ACHN (cell line): ENCODE measurements at regions not wholly inside any gene's neighbourhood (a gene's known extent, or its start where the extent isn't known, plus 50 kb on each side); places are given as distances from the start of the nearest gene placed in this dataset.

Experiments
- DNase-seq: peaks from one replicate; pipeline ENCODE4 v3.0.0-alpha.2; 2015
- in situ Hi-C: cut with HindIII; loops from 2 replicates; pipeline ENCODE4 v1.10.0; 2017; ENCODE audit warnings: low sequenced_read_pairs, low pct_ligation_motif_present, low pct_unique_long_range_greater_than_20kb

DNA sequence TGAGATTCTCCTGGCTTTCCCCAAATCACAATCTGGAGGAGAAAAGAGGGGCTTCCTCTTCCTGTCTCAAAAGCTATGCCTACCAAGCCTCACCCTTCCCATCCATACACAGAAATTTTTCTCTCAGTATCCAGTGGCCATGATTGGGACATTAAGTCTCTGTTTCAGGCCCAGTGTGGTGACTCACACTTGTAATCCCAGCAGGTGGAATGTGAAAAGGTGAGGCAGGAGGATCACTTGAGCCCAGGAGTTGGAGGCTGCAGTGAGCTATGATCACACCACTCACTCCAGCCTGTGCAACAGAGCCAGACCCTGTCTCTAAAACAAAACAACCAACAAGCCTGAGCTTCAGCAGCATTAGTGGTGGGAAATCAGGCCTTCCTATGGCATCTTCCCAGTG, 210.0 kb downstream of the OGFRL1 start:
- in situ Hi-C loops = no loop called here
- DNase-seq = no peak

DNA sequence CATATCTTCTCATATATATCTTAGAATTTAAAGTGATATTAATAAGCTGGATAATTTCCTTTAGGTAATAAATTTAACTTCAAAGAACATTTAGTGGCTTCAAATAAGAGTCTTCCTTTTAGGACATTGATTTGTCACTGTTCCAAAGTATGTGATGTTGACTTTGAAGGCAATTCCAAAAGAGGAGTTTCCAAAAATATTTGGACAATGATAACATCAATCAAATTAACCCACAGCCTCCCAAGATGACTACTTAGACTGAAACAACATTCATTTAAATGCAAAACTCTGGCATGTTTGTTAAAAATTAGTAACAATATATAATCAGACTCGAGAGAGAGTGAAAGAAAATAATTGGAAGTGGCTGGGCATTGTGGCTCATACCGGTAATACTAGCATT, 211.1 kb downstream of the OGFRL1 start:
- in situ Hi-C loops = no loop called here
- no peak for DNase-seq

DNA sequence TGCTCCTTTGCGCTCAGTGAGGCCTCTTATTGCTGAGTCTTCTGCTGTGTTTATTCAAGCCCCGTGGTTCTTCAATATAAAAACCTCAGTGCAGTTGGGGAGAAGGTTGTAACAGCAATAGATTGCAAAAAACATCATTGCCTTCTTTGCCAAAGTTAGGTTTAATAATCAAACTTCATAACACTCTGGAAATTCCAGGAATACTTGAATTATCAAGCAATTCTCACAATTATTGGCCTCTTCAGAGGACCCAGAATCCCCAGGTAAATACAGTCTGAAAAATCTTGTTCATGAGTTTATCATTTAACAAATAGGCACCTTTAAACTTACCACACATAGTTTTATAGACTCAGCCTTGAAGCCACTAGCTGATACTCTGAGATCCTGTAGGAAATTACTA, 213.6 kb downstream of the OGFRL1 start:
- in situ Hi-C loops = no loop called here
- DNase-seq = peak; percentile 59

DNA sequence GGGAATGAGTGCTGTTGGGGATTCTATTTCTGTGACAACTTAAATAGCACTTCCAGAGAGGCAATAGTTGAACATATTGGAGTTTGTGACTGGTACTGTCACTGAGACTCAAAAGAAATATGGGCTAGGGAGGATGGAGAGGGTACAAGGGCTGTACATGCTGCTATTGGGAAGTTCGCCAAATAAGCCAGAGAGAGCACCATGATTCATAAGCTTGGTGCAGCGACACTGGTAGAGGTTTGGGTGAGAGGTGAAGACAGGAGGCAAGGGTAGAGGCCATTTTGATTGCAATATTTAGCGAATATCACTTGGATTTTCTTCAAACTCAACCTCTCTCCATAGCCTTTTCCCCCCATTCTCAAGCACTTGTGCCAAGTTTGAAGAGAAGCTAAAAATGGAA, 214.3 kb downstream of the OGFRL1 start:
- peak; percentile 72 for DNase-seq
- in situ Hi-C loops = no loop called here

DNA sequence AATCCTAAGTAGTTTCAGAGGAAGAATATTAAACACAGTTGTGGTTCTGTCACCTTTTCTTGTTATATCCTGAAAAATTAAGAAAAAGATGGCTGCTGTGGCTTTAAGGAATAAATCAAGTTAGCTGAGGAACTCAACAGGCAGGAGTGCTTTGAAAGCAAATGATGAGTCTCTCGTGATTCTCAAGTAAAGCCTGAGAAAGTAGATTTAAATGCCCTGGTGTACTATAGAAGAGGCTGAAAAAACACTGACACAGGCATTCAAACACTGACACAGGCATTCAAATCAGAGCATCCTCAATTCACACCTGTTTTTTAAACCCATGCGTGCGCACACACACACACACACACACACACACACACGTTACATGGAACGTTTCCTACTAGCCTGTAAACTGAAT, 218.6 kb downstream of the OGFRL1 start:
- in situ Hi-C loops = no loop called here
- DNase-seq = no peak

DNA sequence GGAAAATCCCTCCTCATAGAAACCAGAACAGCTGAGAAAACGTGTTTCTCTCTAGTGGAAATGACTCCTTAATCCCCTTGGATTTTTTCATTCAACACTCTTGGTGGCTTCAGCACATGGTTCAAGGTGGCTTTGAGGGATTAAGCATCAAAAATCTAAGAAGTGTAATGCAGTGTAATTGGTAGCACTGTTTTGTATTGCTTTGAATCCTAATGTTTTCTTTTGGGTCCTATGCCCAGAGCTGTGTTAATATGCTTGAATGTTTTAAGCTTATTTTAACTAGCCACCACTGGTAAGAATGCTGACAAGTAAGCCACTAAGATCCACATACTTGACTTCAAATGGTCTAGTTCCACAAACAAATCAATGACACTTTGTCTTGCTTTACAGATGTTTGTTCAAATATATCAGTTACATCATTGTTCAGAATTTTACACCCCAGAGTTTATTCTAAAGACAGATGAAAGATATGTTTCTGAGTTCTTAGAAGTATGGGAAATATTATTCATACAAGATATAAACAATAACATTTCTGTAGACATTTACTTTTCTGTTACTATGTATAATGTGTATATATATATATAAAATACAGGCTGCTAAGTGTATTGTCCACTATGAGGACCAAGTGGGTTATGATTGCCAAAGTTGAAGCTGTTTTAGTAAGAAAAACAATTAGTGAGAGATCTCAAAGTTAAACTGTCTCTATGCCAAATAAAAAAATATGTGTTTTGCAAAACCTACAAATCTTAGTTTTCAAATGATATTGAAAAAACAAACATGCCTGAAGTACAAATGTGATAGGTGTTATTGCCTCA, 220.8 kb downstream of the OGFRL1 start:
- DNase-seq = no peak
- in situ Hi-C loops = no loop called here

DNA sequence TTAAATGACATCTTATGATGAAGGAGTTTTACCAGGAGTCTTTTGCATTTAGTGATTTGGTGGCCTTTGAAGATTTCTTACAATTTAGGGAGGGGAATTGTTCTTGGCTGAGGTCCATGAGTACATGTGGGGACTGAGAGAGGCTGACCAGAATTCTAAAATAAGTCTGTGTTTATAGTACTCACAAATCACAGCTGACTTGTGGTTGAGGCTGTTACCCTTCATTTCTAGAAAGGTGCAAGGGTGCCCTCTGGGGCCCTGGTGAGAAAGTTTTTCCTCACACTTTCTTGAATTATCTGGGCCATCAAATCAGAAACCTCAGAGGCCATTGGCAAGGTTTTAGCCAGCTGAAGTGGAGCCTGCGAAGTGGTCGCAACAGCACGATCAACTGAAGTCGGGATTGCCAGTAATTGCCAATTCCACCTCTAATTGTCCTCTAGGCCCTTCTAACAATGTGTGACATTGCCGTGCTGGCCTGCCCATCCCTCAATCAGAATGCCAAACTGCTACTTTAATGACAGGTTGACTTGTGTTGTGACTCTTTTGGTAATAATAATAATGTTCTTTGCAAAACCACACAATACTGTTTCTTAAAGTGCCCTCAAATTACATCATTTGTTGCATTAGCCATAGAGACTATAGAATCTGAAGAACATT, 221.6 kb downstream of the OGFRL1 start:
- in situ Hi-C loops = no loop called here

DNA sequence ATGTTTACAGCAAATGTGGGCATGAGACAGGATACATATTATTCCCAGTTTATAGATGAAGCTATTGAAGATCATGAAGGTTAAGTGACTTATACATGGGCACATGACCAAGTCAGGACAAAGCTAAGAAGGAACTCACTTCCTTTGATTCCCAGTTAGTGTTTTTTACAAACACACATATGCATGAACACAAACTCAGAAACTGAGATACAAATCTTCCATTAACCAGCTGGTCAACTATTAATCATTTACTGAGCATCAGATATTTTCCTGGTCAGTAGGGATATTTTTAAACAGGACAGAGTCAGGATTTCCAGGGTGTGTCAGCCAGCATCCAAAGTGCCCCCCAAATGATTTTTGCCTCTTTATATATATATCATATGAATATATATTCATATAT, 222.2 kb downstream of the OGFRL1 start:
- in situ Hi-C loops = no loop called here
- peak; percentile 12 for DNase-seq

More for the DNA sequence above, 221.6 kb downstream of the OGFRL1 start:
- peak; percentile 74 for DNase-seq

DNA sequence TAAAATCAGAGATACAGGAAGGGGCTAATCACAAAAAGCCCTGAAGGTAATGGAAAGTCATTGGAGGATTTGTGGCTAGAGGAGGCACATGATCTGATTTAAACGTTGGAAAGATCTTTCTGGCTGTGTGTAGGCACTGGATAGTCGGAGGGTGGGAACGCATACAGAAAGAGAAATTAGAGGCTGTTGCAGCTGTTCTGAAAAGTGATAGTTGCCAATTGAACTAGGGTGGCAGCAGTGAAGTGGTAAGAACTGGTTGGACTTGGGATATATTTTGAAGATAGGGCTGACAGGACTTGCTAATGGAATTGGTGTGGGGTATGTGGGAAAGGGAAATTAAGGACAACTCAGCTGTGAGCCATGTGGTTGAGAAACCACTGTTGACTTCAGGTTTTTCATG, 223.6 kb downstream of the OGFRL1 start:
- in situ Hi-C loops = no loop called here
- no peak for DNase-seq

DNA sequence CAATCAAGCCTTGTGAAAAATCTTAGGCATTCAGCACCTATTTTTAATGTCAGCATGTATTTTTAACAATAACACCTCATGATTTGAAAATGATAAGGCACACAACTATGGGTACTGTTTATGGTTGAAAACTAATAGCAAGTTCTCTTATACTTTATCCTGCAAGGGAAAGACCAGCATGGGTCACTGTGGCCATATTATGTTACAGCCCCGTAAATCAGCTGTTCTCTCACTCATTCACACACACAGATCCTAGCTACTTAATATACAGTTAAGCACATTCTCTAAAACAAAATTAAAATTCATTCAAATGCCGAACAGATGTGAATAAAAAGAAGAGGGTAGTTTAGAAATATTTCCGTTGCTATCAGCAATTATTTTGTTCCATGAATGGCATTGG, 224.4 kb downstream of the OGFRL1 start:
- in situ Hi-C loops = no loop called here
- no peak for DNase-seq

DNA sequence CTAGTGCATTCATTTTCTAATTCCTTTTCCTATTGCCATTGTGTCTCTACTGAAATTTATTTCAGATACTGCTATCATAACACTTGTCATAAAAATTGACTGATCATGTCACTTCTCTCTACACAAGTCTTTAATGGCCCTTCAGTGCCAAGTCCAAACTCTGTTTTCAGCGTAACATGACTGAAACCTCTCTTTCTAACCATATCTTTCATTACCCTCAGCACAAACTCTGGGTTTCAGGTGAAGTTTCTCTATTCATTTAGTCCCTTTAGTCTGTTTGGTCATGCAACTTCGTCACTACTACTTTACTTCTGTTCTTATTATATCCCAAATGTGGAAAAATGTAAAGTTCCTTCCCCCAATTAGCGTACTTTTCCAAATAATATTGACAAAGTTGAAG, 234.9 kb downstream of the OGFRL1 start:
- no peak for DNase-seq
- in situ Hi-C loops = no loop called here

DNA sequence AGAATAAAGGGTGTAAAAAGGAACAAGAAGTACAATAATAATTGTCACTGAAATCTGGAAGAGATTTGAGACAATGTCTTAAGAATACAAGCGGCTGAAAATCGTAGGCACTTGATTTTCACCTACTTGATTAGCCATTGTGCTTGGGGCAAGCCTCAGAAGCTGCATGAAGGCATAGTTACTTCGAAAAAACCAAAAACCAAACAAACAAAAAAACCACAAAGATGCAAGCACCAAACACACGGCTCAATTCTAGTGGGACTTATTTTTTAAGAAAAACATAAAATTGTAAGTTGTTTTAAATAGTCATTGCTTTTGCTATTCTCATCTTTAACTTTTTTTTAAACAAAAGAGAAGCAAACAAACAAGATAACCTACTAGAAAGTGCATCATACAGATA, 235.6 kb downstream of the OGFRL1 start:
- in situ Hi-C loops = no loop called here
- DNase-seq = no peak

DNA sequence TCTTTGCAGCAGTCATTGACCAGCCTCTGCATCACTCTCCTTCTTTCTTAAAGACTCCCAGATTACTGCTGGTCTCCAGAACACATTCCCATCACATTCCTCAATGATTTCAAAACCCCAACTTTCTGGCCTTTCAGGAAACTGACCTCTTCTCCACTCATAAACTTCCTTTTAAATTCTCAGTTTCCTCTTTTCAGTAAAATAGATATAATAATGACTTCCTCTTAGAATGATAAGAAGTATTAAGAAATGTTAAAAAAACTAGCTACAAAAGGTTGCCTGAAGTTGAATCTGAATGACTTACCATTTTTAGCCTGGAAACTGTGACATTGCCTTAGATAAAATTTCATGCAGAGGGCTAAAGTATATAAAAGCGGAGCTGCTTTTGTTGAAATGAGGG, 239.3 kb downstream of the OGFRL1 start:
- no peak for DNase-seq
- in situ Hi-C loops = no loop called here

DNA sequence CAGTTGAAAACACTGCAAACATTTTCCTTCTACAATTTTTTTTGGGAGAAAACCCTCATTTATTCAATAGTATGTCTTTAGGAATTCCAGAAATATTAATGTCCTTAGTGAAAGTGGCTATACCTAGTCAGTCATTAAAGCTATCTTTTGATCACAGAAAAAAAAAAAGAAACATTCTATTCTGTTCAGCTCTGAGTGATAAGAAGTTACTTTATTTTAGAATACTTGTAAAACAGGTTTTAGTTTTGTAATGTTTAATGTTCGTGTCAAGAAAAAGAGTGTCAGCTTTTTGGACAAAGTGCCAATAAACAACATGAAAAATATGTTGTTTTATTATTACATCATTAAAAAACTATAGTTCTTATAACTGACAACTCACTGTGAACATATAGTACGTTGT, 240.4 kb downstream of the OGFRL1 start:
- in situ Hi-C loops = no loop called here
- DNase-seq = no peak

DNA sequence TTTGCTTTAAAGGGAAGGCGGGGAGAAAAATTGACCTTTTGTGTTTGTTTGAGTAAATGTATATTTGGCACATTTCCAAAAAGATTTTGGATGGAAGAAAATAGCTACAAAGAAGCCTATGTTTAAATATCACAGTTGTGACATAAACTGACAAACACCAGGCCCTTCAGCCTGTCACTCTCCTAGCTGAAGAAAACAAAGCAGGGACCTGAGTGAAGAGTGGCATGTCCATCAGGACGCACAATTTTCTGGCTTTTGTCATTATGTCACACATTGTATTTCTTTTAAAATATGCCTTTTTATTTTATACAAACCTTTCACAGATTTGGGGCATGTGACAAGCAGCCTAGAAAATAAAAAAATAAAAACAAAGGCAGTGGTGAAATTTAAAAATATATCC, 241.2 kb downstream of the OGFRL1 start:
- in situ Hi-C loops = no loop called here
- DNase-seq = no peak

DNA sequence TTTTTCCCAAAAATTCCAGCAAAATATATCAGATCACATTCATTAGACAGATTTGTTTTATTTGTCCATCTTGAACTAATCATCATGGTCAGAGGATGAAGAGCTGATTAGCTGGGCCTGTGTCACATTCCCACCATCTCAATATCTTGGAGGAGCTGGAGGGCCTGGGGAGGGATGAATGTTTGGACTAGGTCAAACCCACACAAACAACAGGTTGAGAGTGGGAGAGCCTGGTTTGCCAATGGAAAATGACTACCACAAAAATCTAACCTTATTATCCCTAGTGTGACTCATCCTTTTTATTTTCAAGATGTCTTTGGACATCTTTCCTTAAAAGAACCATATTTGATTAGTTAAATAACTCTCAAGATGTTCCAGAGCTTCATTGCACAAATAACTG, 242.4 kb downstream of the OGFRL1 start:
- no peak for DNase-seq
- in situ Hi-C loops = no loop called here

DNA sequence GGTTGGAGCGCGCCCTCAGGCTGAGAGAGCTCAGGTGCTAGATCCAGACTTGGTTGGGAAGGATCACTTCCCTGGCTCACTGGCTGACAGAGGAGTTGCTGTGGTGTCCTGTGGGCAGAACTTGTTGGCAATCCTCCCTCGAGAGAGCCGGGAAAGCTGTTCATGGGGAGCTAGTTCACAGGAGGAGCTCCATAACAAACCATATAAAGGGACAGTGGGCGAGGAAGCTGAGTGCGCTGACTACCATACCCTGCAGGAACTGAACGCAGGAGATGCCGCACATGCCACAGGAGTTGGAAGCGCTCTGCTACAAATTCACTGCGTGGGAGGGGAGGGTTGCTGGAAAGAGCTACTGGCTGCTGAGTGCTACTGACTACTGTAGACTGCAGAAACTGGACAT, 243.2 kb downstream of the OGFRL1 start:
- DNase-seq = no peak
- in situ Hi-C loops = no loop called here

DNA sequence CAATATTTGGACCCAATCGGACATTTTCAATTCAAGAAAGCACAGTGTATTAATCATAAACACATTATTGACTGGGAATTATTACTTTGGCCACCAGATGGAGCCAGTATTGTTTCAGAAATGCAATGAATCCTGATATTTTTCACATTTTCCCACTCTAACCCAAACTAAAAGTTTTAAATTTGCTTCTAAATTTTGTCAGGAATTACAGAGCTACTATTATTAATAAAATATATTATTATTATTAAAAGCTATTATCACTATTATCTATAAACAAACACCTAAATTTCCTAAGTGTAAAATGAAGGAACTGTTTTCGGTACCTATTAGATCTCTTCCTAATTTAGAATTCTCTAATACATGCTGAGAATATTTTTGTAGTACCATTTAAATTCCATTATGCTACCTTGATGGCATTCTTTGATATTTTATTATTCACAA, 245.3 kb downstream of the OGFRL1 start:
- DNase-seq = peak; percentile 39
- in situ Hi-C loops = no loop called here

DNA sequence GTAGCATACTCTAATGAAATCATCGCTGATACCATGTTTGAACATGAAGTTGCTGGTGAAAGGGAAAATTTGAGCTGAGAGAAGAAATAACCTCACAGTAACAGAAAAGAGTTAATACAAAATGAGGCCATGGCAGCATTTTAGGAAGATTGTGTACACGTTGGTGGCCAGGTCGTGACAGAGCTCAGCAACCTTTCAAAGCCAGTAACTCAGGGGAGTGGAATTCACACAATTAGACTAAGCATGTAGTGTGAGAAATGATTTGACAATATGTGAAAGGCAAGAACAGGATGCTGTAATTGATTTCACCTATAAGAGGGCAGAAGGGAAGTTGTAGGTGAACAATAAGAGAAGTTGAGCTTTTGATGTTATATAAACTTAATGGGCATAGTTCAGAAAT, 246.3 kb downstream of the OGFRL1 start:
- in situ Hi-C loops = no loop called here
- DNase-seq = no peak

DNA sequence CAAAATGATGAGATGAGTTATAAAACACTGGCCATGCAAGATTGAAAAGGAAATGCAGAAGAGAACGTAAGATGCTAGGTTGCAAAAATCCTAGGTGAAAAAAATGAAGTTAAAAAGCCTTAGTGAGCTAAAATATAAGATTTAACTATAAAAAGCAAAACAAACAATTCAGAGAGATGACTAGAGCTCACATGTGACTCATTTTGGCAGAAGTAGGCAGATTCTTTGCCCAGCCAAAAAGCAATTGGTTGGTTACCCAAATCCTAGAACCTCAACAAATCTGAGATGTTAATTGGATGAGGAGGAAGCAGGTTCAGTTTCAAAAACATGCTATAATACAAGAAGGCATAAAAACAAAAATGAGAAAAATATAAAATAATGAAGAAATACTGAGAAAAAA, 249.1 kb downstream of the OGFRL1 start:
- in situ Hi-C loops = no loop called here

More for the DNA sequence above, 249.1 kb downstream of the OGFRL1 start:
- no peak for DNase-seq
